CD8-positive, alpha-beta memory T cell (primary cell): ENCODE measurements at regions not wholly inside any gene's neighbourhood (a gene's known extent, or its start where the extent isn't known, plus 50 kb on each side); places are given as distances from the start of the nearest gene placed in this dataset.

Experiments
- CTCF ChIA-PET: fragments of 350-600 bp; sonication (Branson Sonifier 250); formaldehyde crosslinking; loops from one replicate; lab custom pipeline; 2021; ENCODE audit warnings: antibody characterized with exemption; lab: Charles Lee
- POLR2A ChIA-PET: fragments of 350-600 bp; sonication (Branson Sonifier 250); formaldehyde crosslinking; loops from one replicate; lab custom pipeline; 2021; ENCODE audit warnings: antibody characterized with exemption; lab: Charles Lee
- DNase-seq, 5 donors: peaks; one replicate each; pipeline versions ENCODE4 v3.0.0 to v3.0.0-alpha.2; 2020 to 2022; ENCODE audit warnings: mixed read lengths in 1 of 5
- H3K27ac ChIP-seq: one replicate; pipeline ENCODE4 v1.7.0; 2013; ENCODE audit warnings: low read depth, mild to moderate bottlenecking, low read length, moderate library complexity
- H3K27me3 ChIP-seq: 2 replicates; pipeline ENCODE4 v1.7.0; 2013; ENCODE audit warnings: low read length, mild to moderate bottlenecking; ENCODE audit not compliant: insufficient read depth, poor library complexity, severe bottlenecking
- H3K36me3 ChIP-seq: 2 replicates; pipeline ENCODE4 v1.7.0; 2013; ENCODE audit warnings: mild to moderate bottlenecking, low read length, moderate library complexity; ENCODE audit not compliant: insufficient read depth
- H3K4me1 ChIP-seq: 2 replicates; pipeline ENCODE4 v1.7.0; 2013; ENCODE audit warnings: mild to moderate bottlenecking, low read length, moderate library complexity; ENCODE audit not compliant: insufficient read depth
- H3K4me3 ChIP-seq: 2 replicates; pipeline ENCODE4 v1.7.0; 2013; ENCODE audit warnings: mild to moderate bottlenecking, low read length
- H3K9me3 ChIP-seq: 2 replicates; pipeline ENCODE4 v1.7.0; 2013; ENCODE audit warnings: mild to moderate bottlenecking, low read length
- H3K27ac Mint-ChIP-seq, 8 donors: one replicate each; pipeline ENCODE4 v1.8.0; 2020 to 2021; ENCODE audit warnings: mixed read lengths in 8 of 8, mild to moderate bottlenecking in 6 of 8, inconsistent platforms in 3 of 8, moderate library complexity in 3 of 8
- H3K27me3 Mint-ChIP-seq, 2 donors: one replicate each; pipeline ENCODE4 v1.8.0; 2020 to 2021; ENCODE audit warnings: mixed read lengths in 2 of 2, mild to moderate bottlenecking in 1 of 2, moderate library complexity in 1 of 2
- H3K36me3 Mint-ChIP-seq, 3 donors: one replicate each; pipeline ENCODE4 v1.8.0; 2020 to 2021; ENCODE audit warnings: mixed read lengths in 3 of 3, inconsistent platforms in 1 of 3, mild to moderate bottlenecking in 1 of 3
- H3K4me1 Mint-ChIP-seq, 3 donors: one replicate each; pipeline ENCODE4 v1.8.0; 2020 to 2021; ENCODE audit warnings: mixed read lengths in 3 of 3, inconsistent platforms in 1 of 3, mild to moderate bottlenecking in 1 of 3
- H3K4me3 Mint-ChIP-seq, 7 donors: one replicate each; pipeline ENCODE4 v1.8.0; 2020 to 2021; ENCODE audit warnings: mixed read lengths in 7 of 7, mild to moderate bottlenecking in 6 of 7, moderate library complexity in 4 of 7, inconsistent platforms in 2 of 7
- H3K9me3 Mint-ChIP-seq, 5 donors: one replicate each; pipeline ENCODE4 v1.8.0; 2020 to 2022; ENCODE audit warnings: mixed read lengths in 5 of 5, mild to moderate bottlenecking in 3 of 5, moderate library complexity in 2 of 5, inconsistent platforms in 1 of 5

- ChIA-PET CTCF (no interaction called here), POLR2A (no interaction called here)
- H3K4me3 ChIP-seq: no peak overlapping the region
- no peaks in the 10 kb centered on the region for H3K27me3 Mint-ChIP-seq
- no peaks in the 10 kb centered on the region for H3K27me3 ChIP-seq
- no peaks in the 10 kb centered on the region for H3K9me3 ChIP-seq
- DNase-seq: no peak
- no peaks in the 10 kb centered on the region for H3K4me1 Mint-ChIP-seq
- no peaks in the 10 kb centered on the region for H3K36me3 ChIP-seq
- no peaks in the 10 kb centered on the region for H3K4me1 ChIP-seq
- H3K27ac ChIP-seq: no peak overlapping the region
- H3K27ac Mint-ChIP-seq: no peak overlapping the region
- peaks cover 1 to 11% (median 5%) of the 10 kb centered on the region in 5 donors for H3K9me3 Mint-ChIP-seq
- no peak overlapping the region for H3K4me3 Mint-ChIP-seq
- H3K36me3 Mint-ChIP-seq: no peaks in the 10 kb centered on the region
These were observed 628.8 kb upstream of the ADAMTS5 start for GRCh38 chr21:27595716-27596115.

GRCh38 chr21:27590271-27590670, 623.4 kb upstream of the ADAMTS5 start:
- Histone ChIP-seq H3K27ac (no peak overlapping the region), H3K4me3 (no peak overlapping the region), H3K36me3 (no peaks in the 10 kb centered on the region), H3K27me3 (no peaks in the 10 kb centered on the region), H3K4me1 (no peaks in the 10 kb centered on the region), H3K9me3 (no peaks in the 10 kb centered on the region)
- DNase-seq: no peak
- Mint-ChIP-seq H3K36me3 (no peaks in the 10 kb centered on the region), H3K4me1 (no peaks in the 10 kb centered on the region), H3K27me3 (peaks cover 0 to 1% of the 10 kb centered on the region in 2 donors), H3K27ac (peak overlapping the region in 1 of 8 donors; percentile 26), H3K9me3 (peaks cover 0 to 12% (median 3%) of the 10 kb centered on the region in 5 donors), H3K4me3 (no peak overlapping the region)
- CTCF ChIA-PET: no interaction called here
- POLR2A ChIA-PET: no interaction called here

GRCh38 chr21:27589781-27590180, 622.9 kb upstream of the ADAMTS5 start:
- Mint-ChIP-seq H3K4me1 (no peaks in the 10 kb centered on the region), H3K27ac (no peak overlapping the region), H3K4me3 (no peak overlapping the region), H3K27me3 (peaks cover 0 to 1% of the 10 kb centered on the region in 2 donors), H3K9me3 (peaks cover 0 to 12% (median 3%) of the 10 kb centered on the region in 5 donors), H3K36me3 (no peaks in the 10 kb centered on the region)
- Histone ChIP-seq H3K27ac (no peak overlapping the region), H3K4me3 (no peak overlapping the region), H3K27me3 (no peaks in the 10 kb centered on the region), H3K36me3 (no peaks in the 10 kb centered on the region), H3K4me1 (no peaks in the 10 kb centered on the region), H3K9me3 (no peaks in the 10 kb centered on the region)
- no peak for DNase-seq
- POLR2A ChIA-PET: no interaction called here
- CTCF ChIA-PET: no interaction called here

GRCh38 chr21:27586986-27587385, 620.1 kb upstream of the ADAMTS5 start:
- H3K4me1 ChIP-seq: no peaks in the 10 kb centered on the region

GRCh38 chr21:27586326-27586725, 619.4 kb upstream of the ADAMTS5 start:
- Histone ChIP-seq H3K4me1 (no peaks in the 10 kb centered on the region), H3K27ac (no peak overlapping the region), H3K27me3 (no peaks in the 10 kb centered on the region), H3K36me3 (no peaks in the 10 kb centered on the region), H3K9me3 (no peaks in the 10 kb centered on the region), H3K4me3 (no peak overlapping the region)
- Mint-ChIP-seq H3K9me3 (peaks cover 0 to 12% (median 0%) of the 10 kb centered on the region in 5 donors), H3K4me1 (no peaks in the 10 kb centered on the region), H3K4me3 (no peak overlapping the region), H3K27ac (no peak overlapping the region), H3K36me3 (no peaks in the 10 kb centered on the region), H3K27me3 (peaks cover 0 to 1% of the 10 kb centered on the region in 2 donors)
- POLR2A ChIA-PET: no interaction called here
- CTCF ChIA-PET: no interaction called here
- DNase-seq: no peak

More at GRCh38 chr21:27586986-27587385, 620.1 kb upstream of the ADAMTS5 start:
- H3K36me3 Mint-ChIP-seq: no peaks in the 10 kb centered on the region
- no peaks in the 10 kb centered on the region for H3K36me3 ChIP-seq
- H3K27ac ChIP-seq: no peak overlapping the region
- H3K27me3 ChIP-seq: no peaks in the 10 kb centered on the region
- no peak overlapping the region for H3K4me3 ChIP-seq
- no peak overlapping the region for H3K27ac Mint-ChIP-seq
- no peak for DNase-seq
- peaks cover 0 to 12% (median 0%) of the 10 kb centered on the region in 5 donors for H3K9me3 Mint-ChIP-seq
- H3K9me3 ChIP-seq: no peaks in the 10 kb centered on the region
- CTCF ChIA-PET: no interaction called here
- peaks cover 0 to 1% of the 10 kb centered on the region in 2 donors for H3K27me3 Mint-ChIP-seq
- POLR2A ChIA-PET: no interaction called here
- H3K4me1 Mint-ChIP-seq: no peaks in the 10 kb centered on the region
- H3K4me3 Mint-ChIP-seq: no peak overlapping the region

- H3K4me3 ChIP-seq: no peak overlapping the region
- H3K27me3 ChIP-seq: no peaks in the 10 kb centered on the region
- H3K4me1 ChIP-seq: no peaks in the 10 kb centered on the region
- Mint-ChIP-seq H3K27ac (no peak overlapping the region), H3K27me3 (peaks cover 0 to 1% of the 10 kb centered on the region in 2 donors), H3K9me3 (peaks cover 0 to 8% (median 2%) of the 10 kb centered on the region in 5 donors), H3K36me3 (no peaks in the 10 kb centered on the region), H3K4me1 (no peaks in the 10 kb centered on the region), H3K4me3 (no peak overlapping the region)
- ChIA-PET POLR2A (no interaction called here), CTCF (interaction anchor here (0.6 kb wide), 1 partner anchor 416 kb away, joined by 3 read pairs; no protein-coding TSS in a partner anchor)
- no peak overlapping the region for H3K27ac ChIP-seq
- no peak for DNase-seq
- no peaks in the 10 kb centered on the region for H3K9me3 ChIP-seq
- H3K36me3 ChIP-seq: no peaks in the 10 kb centered on the region
These were observed 617.4 kb upstream of the ADAMTS5 start for GRCh38 chr21:27584256-27584655.

- H3K27ac Mint-ChIP-seq: no peak overlapping the region
- no peaks in the 10 kb centered on the region for H3K4me1 Mint-ChIP-seq
- Histone ChIP-seq H3K4me3 (no peak overlapping the region), H3K36me3 (no peaks in the 10 kb centered on the region), H3K4me1 (no peaks in the 10 kb centered on the region), H3K27me3 (no peaks in the 10 kb centered on the region), H3K27ac (no peak overlapping the region), H3K9me3 (no peaks in the 10 kb centered on the region)
- H3K27me3 Mint-ChIP-seq: no peaks in the 10 kb centered on the region
- H3K9me3 Mint-ChIP-seq: peaks cover 0 to 13% (median 5%) of the 10 kb centered on the region in 5 donors
- ChIA-PET POLR2A (no interaction called here), CTCF (no interaction called here)
- H3K36me3 Mint-ChIP-seq: no peaks in the 10 kb centered on the region
- H3K4me3 Mint-ChIP-seq: no peak overlapping the region
- DNase-seq: no peak
These were observed 616.1 kb upstream of the ADAMTS5 start for GRCh38 chr21:27582948-27583430.

- H3K27me3 Mint-ChIP-seq: no peaks in the 10 kb centered on the region
- Histone ChIP-seq H3K36me3 (no peaks in the 10 kb centered on the region), H3K4me3 (no peak overlapping the region), H3K27ac (no peak overlapping the region), H3K9me3 (no peaks in the 10 kb centered on the region), H3K4me1 (no peaks in the 10 kb centered on the region), H3K27me3 (no peaks in the 10 kb centered on the region)
- peaks cover 0 to 13% (median 5%) of the 10 kb centered on the region in 5 donors for H3K9me3 Mint-ChIP-seq
- no peak overlapping the region for H3K4me3 Mint-ChIP-seq
- no peaks in the 10 kb centered on the region for H3K4me1 Mint-ChIP-seq
- DNase-seq: no peak
- H3K27ac Mint-ChIP-seq: no peak overlapping the region
- no peaks in the 10 kb centered on the region for H3K36me3 Mint-ChIP-seq
- ChIA-PET CTCF (no interaction called here), POLR2A (no interaction called here)
These were observed 615.5 kb upstream of the ADAMTS5 start for GRCh38 chr21:27582246-27582947.
